ENCODE measurements at regions not wholly inside any gene's neighbourhood (a gene's known extent, or its start where the extent isn't known, plus 50 kb on each side); places are given as distances from the start of the nearest gene placed in this dataset.

- peaks cover 37% of the 10 kb centered on the region for H3K4me1 ChIP-seq (ENCODE audit: control insufficient read depth, insufficient read depth, low read length)
- no peak overlapping the region for H3K4me3 ChIP-seq (ENCODE audit: low read length)
- peak overlapping the region; percentile 62 for H3K27ac ChIP-seq (ENCODE audit: low read length)
- intact Hi-C loops (cut with micrococcal nuclease), result no loop called here
- no peaks in the 10 kb centered on the region for H3K36me3 ChIP-seq (ENCODE audit: control insufficient read depth, insufficient read depth, low read length)
- H3K9me3 Mint-ChIP-seq, result peaks cover 2% of the 10 kb centered on the region in 2 donors
- H3K27ac Mint-ChIP-seq, result peak overlapping the region; percentile 54 to 56
- peaks cover 63 to 77% of the 10 kb centered on the region in 2 donors for H3K4me1 Mint-ChIP-seq
- H3K4me3 Mint-ChIP-seq, result peak overlapping the region; percentile 26
- H3K9me3 ChIP-seq (ENCODE audit: control insufficient read depth, insufficient read depth, low read length), result no peaks in the 10 kb centered on the region
- DNase-seq, result peak in 1 of 2 donors; percentile 66
- WGBS (ENCODE audit: insufficient coverage), result 28% methylated on average over 6 of the region's 6 CpGs
- peak; percentile 61 to 75 (median 69) for ATAC-seq
- no peaks in the 10 kb centered on the region for H3K27me3 ChIP-seq (ENCODE audit: control insufficient read depth, insufficient read depth, low read length)
- peaks cover 8 to 17% of the 10 kb centered on the region in 2 donors for H3K27me3 Mint-ChIP-seq (ENCODE audit: low read depth in 2 of 2)
- H3K36me3 Mint-ChIP-seq, result peaks cover 5% of the 10 kb centered on the region
- TF ChIP-seq CTCF (IDR thresholded peaks at IDR 0.05), result no peak
These were observed 203.5 kb downstream of the PTEN start for GRCh38 chr10:88066876-88067275.

- Histone ChIP-seq H3K4me3 (ENCODE audit: low read length) (no peak overlapping the region), H3K4me1 (ENCODE audit: control insufficient read depth, insufficient read depth, low read length) (peaks cover 36% of the 10 kb centered on the region)
- DNase-seq, result no peak
These were observed 204.3 kb downstream of the PTEN start for GRCh38 chr10:88067737-88068136.

GRCh38 chr10:88069338-88069737 lies 205.9 kb downstream of the PTEN start:
- Mint-ChIP-seq H3K27me3 (ENCODE audit: low read depth in 2 of 2) (peaks cover 14 to 40% of the 10 kb centered on the region in 2 donors), H3K9me3 (peaks cover 2% of the 10 kb centered on the region in 2 donors), H3K4me1 (peaks cover 55 to 60% of the 10 kb centered on the region in 2 donors), H3K27ac (no peak overlapping the region), H3K36me3 (peaks cover 5% of the 10 kb centered on the region), H3K4me3 (no peak overlapping the region)
- Histone ChIP-seq H3K4me1 (ENCODE audit: control insufficient read depth, insufficient read depth, low read length) (peaks cover 31% of the 10 kb centered on the region), H3K27me3 (ENCODE audit: control insufficient read depth, insufficient read depth, low read length) (peaks cover 2% of the 10 kb centered on the region), H3K4me3 (ENCODE audit: low read length) (no peak overlapping the region), H3K36me3 (ENCODE audit: control insufficient read depth, insufficient read depth, low read length) (no peaks in the 10 kb centered on the region), H3K9me3 (ENCODE audit: control insufficient read depth, insufficient read depth, low read length) (no peaks in the 10 kb centered on the region), H3K27ac (ENCODE audit: low read length) (no peak overlapping the region)
- no peak for TF ChIP-seq CTCF (IDR thresholded peaks at IDR 0.05)
- DNase-seq (no peak), ATAC-seq (no peak)
- intact Hi-C loops (cut with micrococcal nuclease), result no loop called here
- whole genome bisulfite sequencing (ENCODE audit: insufficient coverage), result 46% methylated on average over 3 of the region's 4 CpGs

More at GRCh38 chr10:88067737-88068136, 204.3 kb downstream of the PTEN start:
- Mint-ChIP-seq H3K4me3 (peak overlapping the region; percentile 18), H3K36me3 (peaks cover 5% of the 10 kb centered on the region), H3K27ac (peak overlapping the region; percentile 54 to 56), H3K9me3 (peaks cover 2% of the 10 kb centered on the region in 2 donors), H3K27me3 (ENCODE audit: low read depth in 2 of 2) (peaks cover 8 to 24% of the 10 kb centered on the region in 2 donors), H3K4me1 (peaks cover 62 to 76% of the 10 kb centered on the region in 2 donors)
- no peak for ATAC-seq
- H3K27me3 ChIP-seq (ENCODE audit: control insufficient read depth, insufficient read depth, low read length), result no peaks in the 10 kb centered on the region
- TF ChIP-seq CTCF (IDR thresholded peaks at IDR 0.05), result no peak
- peak overlapping the region; percentile 62 for H3K27ac ChIP-seq (ENCODE audit: low read length)
- H3K36me3 ChIP-seq (ENCODE audit: control insufficient read depth, insufficient read depth, low read length), result no peaks in the 10 kb centered on the region
- H3K9me3 ChIP-seq (ENCODE audit: control insufficient read depth, insufficient read depth, low read length), result no peaks in the 10 kb centered on the region
- intact Hi-C loops (cut with micrococcal nuclease), result no loop called here

All from natural killer cell (primary cell).